GM18505 (cell line): ENCODE measurements at regions not wholly inside any gene's neighbourhood (a gene's known extent, or its start where the extent isn't known, plus 50 kb on each side); places are given as distances from the start of the nearest gene placed in this dataset.

Source experiments
- ATAC-seq: cut with Tn5 transposase; IDR thresholded peaks from one replicate; pipeline ENCODE4 v1.9.1; 2021; ENCODE audit not compliant: unreplicated experiment
- POLR2A ChIP-seq: IDR thresholded peaks from 4 replicates; pipeline ENCODE4 v1.6.1; 2011; ENCODE audit warnings: borderline replicate concordance; ENCODE audit not compliant: insufficient read depth, insufficient read length; ENCODE audit errors: extremely low read depth

- ATAC-seq = no peak
- no peak for TF ChIP-seq POLR2A
Observed at GRCh38 chr1:235009561-235010306, 118.9 kb downstream of the TOMM20 start.

GRCh38 chr1:235009074-235009473 lies 119.6 kb downstream of the TOMM20 start:
- ATAC-seq = no peak
- no peak for TF ChIP-seq POLR2A

GRCh38 chr1:235008239-235008638 lies 120.4 kb downstream of the TOMM20 start:
- no peak for TF ChIP-seq POLR2A
- no peak for ATAC-seq

GRCh38 chr1:235006816-235007215 lies 121.8 kb downstream of the TOMM20 start:
- no peak for TF ChIP-seq POLR2A

GRCh38 chr1:235006132-235006721 lies 122.4 kb downstream of the TOMM20 start:
- no peak for TF ChIP-seq POLR2A
- ATAC-seq = no peak

More at GRCh38 chr1:235006816-235007215, 121.8 kb downstream of the TOMM20 start:
- no peak for ATAC-seq

GRCh38 chr1:235004840-235005391 lies 123.7 kb downstream of the TOMM20 start:
- no peak for ATAC-seq
- peak; percentile 50 for TF ChIP-seq POLR2A

GRCh38 chr1:235004276-235004675 lies 124.4 kb downstream of the TOMM20 start:
- TF ChIP-seq POLR2A = no peak
- ATAC-seq = no peak

GRCh38 chr1:235002706-235003300 lies 125.8 kb downstream of the TOMM20 start:
- TF ChIP-seq POLR2A = no peak
- ATAC-seq = no peak

GRCh38 chr1:234999513-234999940 lies 129.1 kb downstream of the TOMM20 start:
- no peak for ATAC-seq
- no peak for TF ChIP-seq POLR2A

- no peak for ATAC-seq
- no peak for TF ChIP-seq POLR2A
Observed at GRCh38 chr1:234997896-234998741, 130.5 kb downstream of the TOMM20 start.

GRCh38 chr1:234997201-234997895 lies 131.3 kb downstream of the TOMM20 start:
- ATAC-seq = no peak

GRCh38 chr1:234996245-234996757 lies 132.3 kb downstream of the TOMM20 start:
- no peak for TF ChIP-seq POLR2A
- ATAC-seq = no peak

More at GRCh38 chr1:234997201-234997895, 131.3 kb downstream of the TOMM20 start:
- no peak for TF ChIP-seq POLR2A
